ENCODE measurements at regions not wholly inside any gene's neighbourhood (a gene's known extent, or its start where the extent isn't known, plus 50 kb on each side); places are given as distances from the start of the nearest gene placed in this dataset.

DNA sequence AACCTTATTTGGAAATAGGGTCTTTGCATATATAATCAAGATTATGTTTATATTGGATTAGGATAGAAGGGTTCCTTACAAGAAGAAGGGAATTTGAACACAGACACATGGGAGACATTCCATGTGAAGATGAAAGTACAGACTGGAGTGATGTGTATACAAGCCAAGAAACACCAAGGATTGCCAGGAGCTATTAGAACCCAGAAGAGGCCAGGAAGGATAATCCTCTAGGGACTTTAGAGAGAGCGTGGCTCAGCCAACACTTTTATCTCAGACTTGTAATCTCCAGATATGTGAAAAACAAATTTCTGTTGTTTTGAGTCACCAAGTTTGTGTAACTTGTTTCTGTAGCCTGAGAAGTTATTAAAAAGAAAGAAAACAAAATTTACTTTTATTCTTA, 1173.9 kb upstream of the CITED2 start:
- no peak for DNase-seq
- WGBS (ENCODE audit: insufficient coverage) = no CpG with 5 or more reads among the region's 1 CpG
- Histone ChIP-seq H3K27ac (ENCODE audit: low read length) (no peak overlapping the region), H3K36me3 (ENCODE audit: control insufficient read depth, insufficient read depth, low read length) (no peaks in the 10 kb centered on the region), H3K27me3 (ENCODE audit: control insufficient read depth, insufficient read depth, low read length) (no peaks in the 10 kb centered on the region), H3K4me3 (ENCODE audit: low read length) (no peak overlapping the region), H3K4me1 (ENCODE audit: control insufficient read depth, insufficient read depth, low read length) (no peaks in the 10 kb centered on the region), H3K9me3 (replicated peaks; ENCODE audit: control insufficient read depth, low read depth, low read length) (peaks cover 2% of the 10 kb centered on the region)

DNA sequence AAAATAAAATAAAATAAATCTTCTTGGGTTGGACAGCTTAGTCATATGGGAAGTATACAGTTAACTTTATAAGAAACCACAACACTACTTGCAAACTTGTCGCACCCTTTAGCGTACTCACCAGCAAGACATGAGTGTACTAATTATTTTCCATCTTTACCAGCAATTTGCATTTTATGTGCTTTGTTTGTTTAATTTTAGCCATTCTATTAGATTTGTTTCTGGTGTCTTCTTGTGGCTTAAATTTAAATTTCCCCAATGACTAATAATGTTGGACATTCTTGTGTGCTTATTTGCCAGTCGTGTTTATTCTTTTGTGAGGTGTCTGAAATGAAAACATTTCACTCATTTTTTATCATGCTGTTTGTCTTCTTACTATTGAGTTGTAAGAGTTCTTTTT, 1172.2 kb upstream of the CITED2 start:
- no peak overlapping the region for H3K27ac ChIP-seq (ENCODE audit: low read length)
- H3K4me1 ChIP-seq (ENCODE audit: control insufficient read depth, insufficient read depth, low read length) = no peaks in the 10 kb centered on the region
- no peaks in the 10 kb centered on the region for H3K27me3 ChIP-seq (ENCODE audit: control insufficient read depth, insufficient read depth, low read length)
- no peak for DNase-seq
- H3K4me3 ChIP-seq (ENCODE audit: low read length) = no peak overlapping the region
- H3K9me3 ChIP-seq (replicated peaks; ENCODE audit: control insufficient read depth, low read depth, low read length) = peaks cover 2% of the 10 kb centered on the region
- H3K36me3 ChIP-seq (ENCODE audit: control insufficient read depth, insufficient read depth, low read length) = no peaks in the 10 kb centered on the region
- no CpG with 5 or more reads among the region's 3 CpGs for WGBS (ENCODE audit: insufficient coverage)

DNA sequence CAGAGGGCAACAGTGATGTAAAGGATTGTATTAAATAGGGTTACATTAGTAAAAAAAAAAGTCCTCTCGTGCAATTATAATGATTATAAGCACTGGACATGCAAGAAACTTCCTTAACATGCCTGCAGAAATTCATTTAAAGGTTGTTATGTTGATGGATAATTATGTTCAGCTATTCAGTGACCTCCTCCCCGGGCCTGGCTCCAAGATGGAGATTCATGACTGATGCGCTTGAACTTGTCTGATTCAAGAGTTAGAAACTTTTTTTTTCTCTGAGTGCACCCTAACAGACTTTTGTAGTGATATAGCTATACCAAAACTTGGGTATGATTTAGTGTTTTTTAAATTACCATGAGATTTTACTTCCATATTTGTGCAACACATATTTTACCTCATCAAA, 1170.0 kb upstream of the CITED2 start:
- DNase-seq = no peak
- no CpG with 5 or more reads among the region's 3 CpGs for WGBS (ENCODE audit: insufficient coverage)
- Histone ChIP-seq H3K4me1 (ENCODE audit: control insufficient read depth, insufficient read depth, low read length) (no peaks in the 10 kb centered on the region), H3K36me3 (ENCODE audit: control insufficient read depth, insufficient read depth, low read length) (no peaks in the 10 kb centered on the region), H3K27me3 (ENCODE audit: control insufficient read depth, insufficient read depth, low read length) (no peaks in the 10 kb centered on the region), H3K9me3 (replicated peaks; ENCODE audit: control insufficient read depth, low read depth, low read length) (peaks cover 2% of the 10 kb centered on the region), H3K27ac (ENCODE audit: low read length) (no peak overlapping the region), H3K4me3 (ENCODE audit: low read length) (no peak overlapping the region)

DNA sequence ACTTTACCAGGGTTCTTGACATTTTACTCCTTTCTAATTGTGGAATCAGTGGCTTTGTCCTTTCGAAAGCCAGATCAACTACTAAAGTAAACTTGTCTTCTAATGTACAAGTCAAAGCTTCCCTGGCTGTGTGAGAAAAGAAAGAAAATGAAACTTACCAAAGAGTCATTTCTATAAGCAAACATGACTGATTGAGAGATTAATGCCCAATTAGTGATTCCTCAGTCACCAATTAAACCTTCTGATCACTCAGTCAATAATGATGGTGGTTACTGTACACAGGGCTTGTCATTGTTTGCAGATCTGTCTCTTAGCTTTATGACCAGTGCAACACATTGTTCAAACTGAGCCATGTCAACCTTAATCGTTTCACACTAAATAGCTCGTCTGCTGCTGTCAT, 1168.4 kb upstream of the CITED2 start:
- Histone ChIP-seq H3K27ac (ENCODE audit: low read length) (no peak overlapping the region), H3K4me1 (ENCODE audit: control insufficient read depth, insufficient read depth, low read length) (no peaks in the 10 kb centered on the region), H3K9me3 (replicated peaks; ENCODE audit: control insufficient read depth, low read depth, low read length) (peaks cover 2% of the 10 kb centered on the region), H3K4me3 (ENCODE audit: low read length) (no peak overlapping the region), H3K36me3 (ENCODE audit: control insufficient read depth, insufficient read depth, low read length) (no peaks in the 10 kb centered on the region), H3K27me3 (ENCODE audit: control insufficient read depth, insufficient read depth, low read length) (no peaks in the 10 kb centered on the region)
- DNase-seq = no peak
- WGBS (ENCODE audit: insufficient coverage) = 80% methylated on average over 1 of the region's 3 CpGs

DNA sequence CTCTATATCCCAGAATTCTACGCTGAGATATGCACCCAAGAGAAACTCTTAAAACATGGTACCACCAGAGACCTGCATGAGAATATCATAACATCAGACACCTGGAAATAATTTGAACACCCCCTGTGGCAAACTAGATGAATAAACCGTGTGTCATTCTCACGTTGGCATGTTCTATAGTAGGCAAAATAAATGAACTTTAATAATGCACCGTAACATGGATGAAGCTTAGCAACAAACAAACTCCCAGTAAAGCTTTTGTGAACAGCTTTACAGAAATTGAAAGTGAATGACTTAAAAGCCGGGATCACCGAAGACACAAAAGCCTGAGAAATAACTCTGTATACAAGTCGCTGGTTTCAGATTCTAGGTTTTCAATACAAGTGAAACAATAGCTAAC, 1166.8 kb upstream of the CITED2 start:
- no peak overlapping the region for H3K4me3 ChIP-seq (ENCODE audit: low read length)
- no CpG with 5 or more reads among the region's 7 CpGs for WGBS (ENCODE audit: insufficient coverage)
- H3K4me1 ChIP-seq (ENCODE audit: control insufficient read depth, insufficient read depth, low read length) = no peaks in the 10 kb centered on the region
- no peaks in the 10 kb centered on the region for H3K9me3 ChIP-seq (replicated peaks; ENCODE audit: control insufficient read depth, low read depth, low read length)
- H3K27me3 ChIP-seq (ENCODE audit: control insufficient read depth, insufficient read depth, low read length) = no peaks in the 10 kb centered on the region
- H3K27ac ChIP-seq (ENCODE audit: low read length) = no peak overlapping the region
- no peaks in the 10 kb centered on the region for H3K36me3 ChIP-seq (ENCODE audit: control insufficient read depth, insufficient read depth, low read length)
- DNase-seq = peak; percentile 25

DNA sequence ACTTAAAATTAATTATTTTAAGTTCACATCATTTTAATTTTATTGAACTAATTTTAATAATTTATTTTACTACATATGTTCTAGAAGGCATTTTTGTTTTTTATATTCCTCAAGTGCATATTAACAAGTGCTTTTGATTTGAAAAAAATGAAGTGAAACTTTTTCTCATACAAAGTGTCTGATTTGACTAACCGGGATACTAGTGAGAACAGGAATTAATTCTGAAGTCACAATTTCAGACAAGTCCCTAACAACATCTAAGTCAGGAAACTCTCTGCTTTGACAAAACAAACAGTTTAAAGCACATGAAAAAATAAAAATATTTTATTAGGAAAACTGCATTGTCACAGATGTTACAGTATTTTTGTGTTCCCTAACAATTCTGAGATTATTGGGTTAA, 1166.3 kb upstream of the CITED2 start:
- Histone ChIP-seq H3K36me3 (ENCODE audit: control insufficient read depth, insufficient read depth, low read length) (no peaks in the 10 kb centered on the region), H3K9me3 (replicated peaks; ENCODE audit: control insufficient read depth, low read depth, low read length) (no peaks in the 10 kb centered on the region), H3K4me3 (ENCODE audit: low read length) (no peak overlapping the region), H3K4me1 (ENCODE audit: control insufficient read depth, insufficient read depth, low read length) (no peaks in the 10 kb centered on the region), H3K27me3 (ENCODE audit: control insufficient read depth, insufficient read depth, low read length) (no peaks in the 10 kb centered on the region), H3K27ac (ENCODE audit: low read length) (no peak overlapping the region)
- WGBS (ENCODE audit: insufficient coverage) = no CpG with 5 or more reads among the region's 1 CpG
- no peak for DNase-seq

DNA sequence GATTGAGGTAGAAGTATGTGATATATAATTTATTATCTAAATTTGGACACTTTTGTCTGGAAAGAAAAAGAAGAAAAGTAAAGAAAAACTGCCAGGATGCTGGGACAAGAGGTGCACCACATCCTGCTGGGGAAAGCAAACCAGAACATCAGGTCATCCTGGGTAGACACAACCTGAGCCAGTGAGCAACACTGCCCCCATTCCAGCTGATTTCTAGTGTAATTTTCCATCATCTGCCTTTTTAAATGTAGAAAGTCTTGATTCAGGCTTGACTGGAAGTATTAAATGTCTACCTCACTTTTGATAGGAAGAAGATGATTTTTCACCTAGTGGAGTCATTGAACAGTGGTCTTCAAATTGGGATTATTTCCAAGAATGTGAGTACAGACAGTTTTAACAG, 1164.5 kb upstream of the CITED2 start:
- H3K4me3 ChIP-seq (ENCODE audit: low read length) = no peak overlapping the region
- no peaks in the 10 kb centered on the region for H3K4me1 ChIP-seq (ENCODE audit: control insufficient read depth, insufficient read depth, low read length)
- no peaks in the 10 kb centered on the region for H3K27me3 ChIP-seq (ENCODE audit: control insufficient read depth, insufficient read depth, low read length)
- DNase-seq = no peak
- no peaks in the 10 kb centered on the region for H3K36me3 ChIP-seq (ENCODE audit: control insufficient read depth, insufficient read depth, low read length)
- peak overlapping the region; percentile 9 for H3K27ac ChIP-seq (ENCODE audit: low read length)
- peaks cover 9% of the 10 kb centered on the region for H3K9me3 ChIP-seq (replicated peaks; ENCODE audit: control insufficient read depth, low read depth, low read length)

DNA sequence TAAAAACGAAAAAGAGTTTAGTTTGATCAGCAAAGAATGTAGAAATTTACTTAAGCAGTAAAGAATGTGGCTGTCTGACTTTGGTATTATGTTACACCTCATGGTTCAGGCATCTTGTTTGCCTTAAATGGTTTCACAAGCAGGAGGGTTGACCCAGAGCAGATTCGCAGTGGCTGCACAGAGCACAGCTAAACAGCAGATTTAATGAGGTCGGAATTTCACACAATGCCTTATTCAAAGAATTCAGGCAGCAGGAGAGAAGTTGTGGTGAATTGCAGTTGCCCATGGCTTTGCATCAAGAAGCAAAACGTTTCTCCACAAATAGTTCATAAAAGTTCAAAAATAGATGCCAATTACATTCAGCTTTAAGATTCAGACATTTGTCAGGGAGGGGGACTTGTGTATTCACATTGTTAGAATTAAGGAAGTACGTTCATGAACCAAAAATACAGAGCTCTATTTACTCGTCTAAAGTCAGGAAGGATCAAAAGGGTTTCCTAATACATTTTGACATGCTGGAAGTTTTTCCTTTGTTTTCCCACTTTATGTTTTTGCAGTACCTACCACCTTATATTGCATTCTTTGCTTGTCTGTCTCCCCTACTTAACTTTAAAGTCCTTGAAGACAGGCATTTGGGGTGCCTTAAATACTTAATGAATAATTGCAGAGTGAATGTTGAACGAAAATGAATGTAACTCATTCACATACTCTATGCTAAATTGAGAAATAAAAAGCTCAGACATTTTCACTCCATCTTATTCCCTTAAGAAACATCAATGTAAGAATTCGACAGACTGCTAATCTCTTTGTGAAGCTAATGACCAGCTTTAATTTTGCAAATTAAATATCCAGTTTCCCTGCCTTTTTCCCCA, 1163.6 kb upstream of the CITED2 start:
- peaks cover 9% of the 10 kb centered on the region for H3K9me3 ChIP-seq (replicated peaks; ENCODE audit: control insufficient read depth, low read depth, low read length)
- peak overlapping the region; percentile 85 for H3K27ac ChIP-seq (ENCODE audit: low read length)
- DNase-seq = peak; percentile 84
- no peaks in the 10 kb centered on the region for H3K36me3 ChIP-seq (ENCODE audit: control insufficient read depth, insufficient read depth, low read length)
- no peaks in the 10 kb centered on the region for H3K27me3 ChIP-seq (ENCODE audit: control insufficient read depth, insufficient read depth, low read length)
- no peak overlapping the region for H3K4me3 ChIP-seq (ENCODE audit: low read length)
- 8% methylated on average over 2 of the region's 8 CpGs for WGBS (ENCODE audit: insufficient coverage)
- H3K4me1 ChIP-seq (ENCODE audit: control insufficient read depth, insufficient read depth, low read length) = no peaks in the 10 kb centered on the region

DNA sequence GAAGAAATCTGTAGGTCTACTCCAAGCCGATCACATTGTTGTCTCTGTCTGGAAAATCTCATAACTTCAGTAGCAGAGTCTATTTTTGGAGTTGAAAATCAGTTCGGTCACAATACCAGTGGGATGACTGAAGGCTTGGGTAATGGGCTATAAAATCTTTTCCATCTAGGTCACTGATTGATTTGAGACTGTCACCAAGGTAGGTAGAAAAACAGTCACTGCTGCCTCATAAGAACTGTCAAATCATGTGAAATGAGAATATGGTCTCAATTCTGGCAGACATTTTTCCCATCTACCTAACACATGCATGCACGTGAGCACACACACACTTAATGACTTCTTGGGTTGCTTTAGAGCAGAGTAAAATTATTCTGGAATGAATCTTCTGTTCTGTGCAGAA, 1162.8 kb upstream of the CITED2 start:
- Histone ChIP-seq H3K27me3 (ENCODE audit: control insufficient read depth, insufficient read depth, low read length) (no peaks in the 10 kb centered on the region), H3K4me3 (ENCODE audit: low read length) (no peak overlapping the region), H3K27ac (ENCODE audit: low read length) (peak overlapping the region; percentile 85), H3K9me3 (replicated peaks; ENCODE audit: control insufficient read depth, low read depth, low read length) (peaks cover 9% of the 10 kb centered on the region), H3K4me1 (ENCODE audit: control insufficient read depth, insufficient read depth, low read length) (no peaks in the 10 kb centered on the region), H3K36me3 (ENCODE audit: control insufficient read depth, insufficient read depth, low read length) (no peaks in the 10 kb centered on the region)
- no CpG with 5 or more reads among the region's 3 CpGs for WGBS (ENCODE audit: insufficient coverage)
- DNase-seq = peak; percentile 65

DNA sequence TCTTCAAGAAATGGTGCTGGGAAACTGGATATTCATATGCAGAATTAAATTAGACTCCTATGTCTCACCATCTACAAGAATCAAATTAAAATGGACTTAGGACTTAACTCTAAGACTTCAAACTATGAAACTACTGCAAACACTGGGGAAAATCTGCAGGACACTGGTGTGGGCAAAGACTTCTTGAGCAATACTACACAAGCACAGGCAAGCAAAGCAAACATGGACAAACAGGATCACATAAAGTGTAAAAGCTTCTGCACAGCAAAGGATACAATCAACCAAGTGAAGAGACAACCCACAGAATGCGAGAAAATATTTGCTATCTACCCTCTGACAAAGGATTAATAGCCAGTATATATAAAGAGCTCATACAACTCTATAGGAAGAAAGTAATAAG, 1161.1 kb upstream of the CITED2 start:
- no peak overlapping the region for H3K27ac ChIP-seq (ENCODE audit: low read length)
- no peaks in the 10 kb centered on the region for H3K4me1 ChIP-seq (ENCODE audit: control insufficient read depth, insufficient read depth, low read length)
- peaks cover 9% of the 10 kb centered on the region for H3K9me3 ChIP-seq (replicated peaks; ENCODE audit: control insufficient read depth, low read depth, low read length)
- no peak overlapping the region for H3K4me3 ChIP-seq (ENCODE audit: low read length)
- DNase-seq = no peak
- H3K36me3 ChIP-seq (ENCODE audit: control insufficient read depth, insufficient read depth, low read length) = no peaks in the 10 kb centered on the region
- no peaks in the 10 kb centered on the region for H3K27me3 ChIP-seq (ENCODE audit: control insufficient read depth, insufficient read depth, low read length)
- WGBS (ENCODE audit: insufficient coverage) = no CpG with 5 or more reads among the region's 1 CpG

DNA sequence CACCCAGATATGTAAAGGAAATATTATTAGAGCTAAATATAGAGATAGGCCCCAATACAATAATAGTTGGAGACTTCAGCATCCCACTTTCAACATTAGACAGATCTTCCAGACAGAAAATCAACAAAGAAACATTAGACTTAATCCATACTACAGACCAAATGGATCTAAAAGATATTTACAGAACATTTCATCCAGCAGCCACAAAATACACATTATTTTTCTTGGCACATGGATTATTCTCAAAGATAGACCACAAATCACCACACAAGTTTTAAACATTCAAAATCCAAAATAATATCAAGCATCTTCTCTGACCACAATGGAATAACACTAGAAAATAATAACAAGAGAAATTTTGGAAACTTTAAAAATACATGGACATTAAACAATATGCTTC, 1159.1 kb upstream of the CITED2 start:
- H3K27me3 ChIP-seq (ENCODE audit: control insufficient read depth, insufficient read depth, low read length) = no peaks in the 10 kb centered on the region

More for the DNA sequence above, 1159.1 kb upstream of the CITED2 start:
- Histone ChIP-seq H3K4me3 (ENCODE audit: low read length) (no peak overlapping the region), H3K36me3 (ENCODE audit: control insufficient read depth, insufficient read depth, low read length) (no peaks in the 10 kb centered on the region), H3K27ac (ENCODE audit: low read length) (no peak overlapping the region), H3K4me1 (ENCODE audit: control insufficient read depth, insufficient read depth, low read length) (no peaks in the 10 kb centered on the region), H3K9me3 (replicated peaks; ENCODE audit: control insufficient read depth, low read depth, low read length) (peaks cover 9% of the 10 kb centered on the region)
- DNase-seq = no peak

Data from muscle of leg (tissue), 3 donors.